ENCODE measurements at regions not wholly inside any gene's neighbourhood (a gene's known extent, or its start where the extent isn't known, plus 50 kb on each side); places are given as distances from the start of the nearest gene placed in this dataset.

DNA sequence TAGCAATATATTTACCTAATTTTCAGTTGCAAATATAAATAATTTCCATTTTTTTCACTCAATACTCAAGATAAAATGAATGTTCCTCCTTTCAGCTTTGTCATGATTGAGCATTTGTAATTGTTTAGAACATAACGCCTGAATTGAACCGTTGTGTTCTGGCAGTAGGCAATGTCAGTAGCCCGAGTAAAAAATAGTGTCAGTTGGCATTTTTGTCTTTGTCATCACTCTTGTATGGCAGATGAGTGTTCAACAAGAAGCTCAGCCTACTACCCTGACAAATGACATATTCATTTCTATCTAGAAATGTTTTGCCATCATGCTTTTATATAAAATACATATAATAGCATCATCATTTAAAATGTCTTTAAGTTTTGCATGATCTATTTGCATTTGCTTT is 691.4 kb upstream of the NCAM2 start:
- Histone ChIP-seq H3K18ac (ENCODE audit: low read depth in 1 of 2, low read length in 2 of 2) (no peak overlapping the region), H2BK12ac (ENCODE audit: low read length in 2 of 2) (no peak overlapping the region), H3K36me3 (ENCODE audit: control insufficient read depth in 1 of 2, insufficient read depth in 2 of 2, low read depth in 1 of 2, low read length in 2 of 2) (no peaks in the 10 kb centered on the region), H4K91ac (ENCODE audit: low read length) (no peak overlapping the region), H3K79me1 (replicated peaks; ENCODE audit: low read length, poor library complexity, severe bottlenecking) (no peaks in the 10 kb centered on the region), H2BK120ac (ENCODE audit: low read depth, low read length) (no peak overlapping the region), H3K4me2 (ENCODE audit: low read length, poor library complexity, severe bottlenecking) (no peak overlapping the region), H3K9ac (ENCODE audit: low read length) (no peak overlapping the region), H3K4me3 (ENCODE audit: insufficient read depth in 1 of 2, low read depth in 1 of 2, low read length in 2 of 2) (no peak overlapping the region), H3K14ac (ENCODE audit: low read length in 2 of 2) (no peak overlapping the region), H3K23ac (ENCODE audit: low read length in 2 of 2) (no peak overlapping the region), H2AK5ac (ENCODE audit: low read length, severe bottlenecking) (no peak overlapping the region), H3K4me1 (ENCODE audit: control insufficient read depth, insufficient read depth, low read depth, low read length) (no peaks in the 10 kb centered on the region), H3K9me3 (ENCODE audit: control insufficient read depth, low read length) (no peaks in the 10 kb centered on the region), H2BK15ac (ENCODE audit: low read depth, poor library complexity, severe bottlenecking) (no peak overlapping the region), H3K27me3 (ENCODE audit: control insufficient read depth in 1 of 2, insufficient read depth in 1 of 2, low read length in 2 of 2) (no peaks in the 10 kb centered on the region), H2AFZ (ENCODE audit: low read depth, low read length) (no peak overlapping the region), H3K4ac (ENCODE audit: low read depth in 1 of 2, low read length in 2 of 2) (no peak overlapping the region), H3K27ac (ENCODE audit: low read length, poor library complexity, severe bottlenecking) (no peak overlapping the region), H2BK5ac (ENCODE audit: low read depth, low read length, poor library complexity, severe bottlenecking) (no peak overlapping the region), H4K8ac (ENCODE audit: low read length) (no peak overlapping the region)
- DNase-seq: no peak
- 85% methylated on average over 3 of the region's 3 CpGs for WGBS

DNA sequence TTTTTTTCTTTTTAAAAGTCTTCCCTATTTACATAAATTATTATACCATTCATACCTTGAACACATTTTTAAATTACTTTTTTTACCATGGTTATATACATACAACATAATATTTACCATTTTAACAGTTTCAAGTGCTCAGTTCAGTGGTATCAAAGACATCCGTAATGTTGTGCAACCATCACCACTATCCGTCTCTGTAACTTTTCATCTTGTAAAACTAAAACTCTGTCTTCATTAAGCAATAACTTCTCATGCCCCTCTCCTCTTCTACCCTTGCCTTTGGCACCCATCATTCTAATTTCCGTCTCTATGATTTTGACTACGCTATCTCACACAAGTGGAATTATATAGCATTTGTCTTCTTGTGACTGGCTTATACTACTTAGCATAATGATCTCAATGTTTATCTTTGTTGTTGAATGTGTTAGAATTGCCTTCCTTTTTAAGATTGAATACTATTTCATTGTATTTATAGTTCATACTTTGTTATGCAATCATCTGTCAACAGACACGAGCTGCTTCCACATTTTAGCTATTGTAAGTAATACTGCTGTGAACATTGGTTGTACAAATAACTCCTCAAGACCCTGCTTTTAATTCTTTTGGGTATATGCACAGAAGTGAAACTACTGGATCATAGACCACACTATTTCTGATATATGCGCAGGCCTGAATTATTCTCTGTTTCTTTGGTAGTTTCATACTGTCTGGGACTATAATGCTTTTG is 689.5 kb upstream of the NCAM2 start:
- Histone ChIP-seq H3K9me3 (ENCODE audit: control insufficient read depth, low read length) (no peaks in the 10 kb centered on the region), H2BK12ac (ENCODE audit: low read length in 2 of 2) (no peak overlapping the region), H4K91ac (ENCODE audit: low read length) (no peak overlapping the region), H2BK120ac (ENCODE audit: low read depth, low read length) (no peak overlapping the region), H2AFZ (ENCODE audit: low read depth, low read length) (no peak overlapping the region), H3K27ac (ENCODE audit: low read length, poor library complexity, severe bottlenecking) (no peak overlapping the region), H3K79me1 (replicated peaks; ENCODE audit: low read length, poor library complexity, severe bottlenecking) (no peaks in the 10 kb centered on the region), H3K9ac (ENCODE audit: low read length) (no peak overlapping the region), H3K4me3 (ENCODE audit: insufficient read depth in 1 of 2, low read depth in 1 of 2, low read length in 2 of 2) (no peak overlapping the region), H3K36me3 (ENCODE audit: control insufficient read depth in 1 of 2, insufficient read depth in 2 of 2, low read depth in 1 of 2, low read length in 2 of 2) (no peaks in the 10 kb centered on the region), H3K4me2 (ENCODE audit: low read length, poor library complexity, severe bottlenecking) (no peak overlapping the region), H3K14ac (ENCODE audit: low read length in 2 of 2) (no peak overlapping the region), H2AK5ac (ENCODE audit: low read length, severe bottlenecking) (no peak overlapping the region), H3K23ac (ENCODE audit: low read length in 2 of 2) (no peak overlapping the region), H2BK5ac (ENCODE audit: low read depth, low read length, poor library complexity, severe bottlenecking) (no peak overlapping the region), H2BK15ac (ENCODE audit: low read depth, poor library complexity, severe bottlenecking) (no peak overlapping the region), H3K4ac (ENCODE audit: low read depth in 1 of 2, low read length in 2 of 2) (no peak overlapping the region), H3K27me3 (ENCODE audit: control insufficient read depth in 1 of 2, insufficient read depth in 1 of 2, low read length in 2 of 2) (no peaks in the 10 kb centered on the region), H3K18ac (ENCODE audit: low read depth in 1 of 2, low read length in 2 of 2) (no peak overlapping the region), H3K4me1 (ENCODE audit: control insufficient read depth, insufficient read depth, low read depth, low read length) (no peaks in the 10 kb centered on the region), H4K8ac (ENCODE audit: low read length) (no peak overlapping the region)
- no peak for DNase-seq
- 90% methylated on average over 2 of the region's 6 CpGs for WGBS

DNA sequence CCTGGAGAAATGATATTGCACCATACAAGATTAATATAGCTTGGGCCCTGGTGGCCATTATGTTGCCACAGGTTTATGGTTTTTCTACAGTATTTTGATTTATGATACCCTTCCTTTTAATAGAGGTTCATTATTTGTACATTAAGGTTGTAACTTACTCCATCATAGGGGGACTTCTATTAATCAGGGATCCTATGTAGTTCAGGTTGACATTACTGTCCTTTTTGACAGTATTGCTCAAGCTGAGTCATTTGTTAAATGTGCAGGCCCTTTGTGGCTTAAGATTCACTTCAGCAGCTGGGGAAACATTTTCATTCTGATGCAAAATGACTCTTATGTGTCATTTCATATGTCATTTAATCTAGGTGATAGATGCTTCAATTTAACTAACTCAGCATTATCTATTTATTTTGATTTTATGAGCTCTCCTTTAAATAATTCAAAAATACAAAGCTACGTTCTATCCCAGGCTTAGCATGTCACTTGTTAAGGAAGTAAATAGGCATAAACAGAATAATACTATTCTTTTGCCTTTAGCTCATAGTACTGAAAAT is 686.9 kb upstream of the NCAM2 start:
- Histone ChIP-seq H4K8ac (ENCODE audit: low read length) (no peak overlapping the region), H3K9me3 (ENCODE audit: control insufficient read depth, low read length) (peaks cover 8% of the 10 kb centered on the region), H3K9ac (ENCODE audit: low read length) (no peak overlapping the region), H3K79me1 (replicated peaks; ENCODE audit: low read length, poor library complexity, severe bottlenecking) (no peaks in the 10 kb centered on the region), H3K23ac (ENCODE audit: low read length in 2 of 2) (no peak overlapping the region), H3K18ac (ENCODE audit: low read depth in 1 of 2, low read length in 2 of 2) (no peak overlapping the region), H2AFZ (ENCODE audit: low read depth, low read length) (no peak overlapping the region), H3K4ac (ENCODE audit: low read depth in 1 of 2, low read length in 2 of 2) (no peak overlapping the region), H2BK15ac (ENCODE audit: low read depth, poor library complexity, severe bottlenecking) (no peak overlapping the region), H3K36me3 (ENCODE audit: control insufficient read depth in 1 of 2, insufficient read depth in 2 of 2, low read depth in 1 of 2, low read length in 2 of 2) (no peaks in the 10 kb centered on the region), H2BK12ac (ENCODE audit: low read length in 2 of 2) (no peak overlapping the region), H2BK5ac (ENCODE audit: low read depth, low read length, poor library complexity, severe bottlenecking) (no peak overlapping the region), H3K4me3 (ENCODE audit: insufficient read depth in 1 of 2, low read depth in 1 of 2, low read length in 2 of 2) (no peak overlapping the region), H3K4me1 (ENCODE audit: control insufficient read depth, insufficient read depth, low read depth, low read length) (no peaks in the 10 kb centered on the region), H2BK120ac (ENCODE audit: low read depth, low read length) (no peak overlapping the region), H4K91ac (ENCODE audit: low read length) (no peak overlapping the region), H3K27ac (ENCODE audit: low read length, poor library complexity, severe bottlenecking) (no peak overlapping the region), H2AK5ac (ENCODE audit: low read length, severe bottlenecking) (no peak overlapping the region), H3K14ac (ENCODE audit: low read length in 2 of 2) (no peak overlapping the region), H3K27me3 (ENCODE audit: control insufficient read depth in 1 of 2, insufficient read depth in 1 of 2, low read length in 2 of 2) (no peaks in the 10 kb centered on the region), H3K4me2 (ENCODE audit: low read length, poor library complexity, severe bottlenecking) (no peak overlapping the region)
- no peak for DNase-seq
- no CpG with 5 or more reads among the region's 1 CpG for WGBS

DNA sequence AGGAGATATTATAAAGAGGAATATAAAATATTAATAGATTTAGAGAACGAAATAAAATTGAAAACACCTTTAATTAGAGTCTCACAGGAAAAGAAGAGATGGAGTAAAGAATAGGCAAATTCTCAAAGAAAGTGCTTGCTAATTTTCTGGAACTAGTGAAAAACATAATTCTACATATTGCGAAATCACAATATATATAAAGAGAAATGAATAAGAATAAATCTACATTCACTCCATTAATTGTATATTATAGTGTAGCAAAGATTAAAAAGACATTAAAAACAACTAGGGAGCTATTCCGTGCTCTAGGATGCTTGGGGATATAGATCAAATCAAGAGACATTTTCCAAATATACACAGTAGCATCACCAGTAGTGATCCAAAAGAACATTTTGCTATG is 685.2 kb upstream of the NCAM2 start:
- H3K4me2 ChIP-seq (ENCODE audit: low read length, poor library complexity, severe bottlenecking): no peak overlapping the region
- no CpG with 5 or more reads among the region's 3 CpGs for WGBS
- H3K14ac ChIP-seq (ENCODE audit: low read length in 2 of 2): no peak overlapping the region
- no peak overlapping the region for H2BK15ac ChIP-seq (ENCODE audit: low read depth, poor library complexity, severe bottlenecking)
- H3K4ac ChIP-seq (ENCODE audit: low read depth in 1 of 2, low read length in 2 of 2): no peak overlapping the region
- no peak overlapping the region for H3K23ac ChIP-seq (ENCODE audit: low read length in 2 of 2)
- no peaks in the 10 kb centered on the region for H3K79me1 ChIP-seq (replicated peaks; ENCODE audit: low read length, poor library complexity, severe bottlenecking)
- H3K9ac ChIP-seq (ENCODE audit: low read length): no peak overlapping the region
- H2BK12ac ChIP-seq (ENCODE audit: low read length in 2 of 2): no peak overlapping the region
- no peak overlapping the region for H3K27ac ChIP-seq (ENCODE audit: low read length, poor library complexity, severe bottlenecking)
- no peak overlapping the region for H4K91ac ChIP-seq (ENCODE audit: low read length)
- H3K4me1 ChIP-seq (ENCODE audit: control insufficient read depth, insufficient read depth, low read depth, low read length): no peaks in the 10 kb centered on the region
- no peak overlapping the region for H3K18ac ChIP-seq (ENCODE audit: low read depth in 1 of 2, low read length in 2 of 2)
- H2AK5ac ChIP-seq (ENCODE audit: low read length, severe bottlenecking): no peak overlapping the region
- H4K8ac ChIP-seq (ENCODE audit: low read length): no peak overlapping the region
- no peaks in the 10 kb centered on the region for H3K36me3 ChIP-seq (ENCODE audit: control insufficient read depth in 1 of 2, insufficient read depth in 2 of 2, low read depth in 1 of 2, low read length in 2 of 2)
- no peaks in the 10 kb centered on the region for H3K27me3 ChIP-seq (ENCODE audit: control insufficient read depth in 1 of 2, insufficient read depth in 1 of 2, low read length in 2 of 2)
- no peak overlapping the region for H2BK5ac ChIP-seq (ENCODE audit: low read depth, low read length, poor library complexity, severe bottlenecking)
- H2AFZ ChIP-seq (ENCODE audit: low read depth, low read length): no peak overlapping the region
- no peak overlapping the region for H2BK120ac ChIP-seq (ENCODE audit: low read depth, low read length)
- peaks cover 8% of the 10 kb centered on the region for H3K9me3 ChIP-seq (ENCODE audit: control insufficient read depth, low read length)
- H3K4me3 ChIP-seq (ENCODE audit: insufficient read depth in 1 of 2, low read depth in 1 of 2, low read length in 2 of 2): no peak overlapping the region
- DNase-seq: no peak

Data from mesenchymal stem cell (in vitro differentiated cells and primary cell).